GM12878 (cell line): ENCODE measurements at regions not wholly inside any gene's neighbourhood (a gene's known extent, or its start where the extent isn't known, plus 50 kb on each side); places are given as distances from the start of the nearest gene placed in this dataset.

Experiments used
- ATAC-seq: fragments of 200-7000 bp; cut with Tn5 transposase; 3 replicates; pipeline ENCODE4 v1.9.1; 2020; ENCODE audit warnings: mild to moderate bottlenecking, moderate library complexity
- BruUV-seq: library from RNA; stranded (reverse); fragments of 400-500 nt; replicated peaks from 2 replicates; lab custom pipeline; 2021; lab: Mats Ljungman, UMichigan
- CTCF ChIA-PET: fragments of 300-600 bp; sonication (Branson Sonifier 250); formaldehyde crosslinking; extraction: SDS; loops from one replicate; lab custom pipeline; 2021; ENCODE audit warnings: inconsistent platforms; lab: Yijun Ruan, JAX
- POLR2A ChIA-PET: fragments of 350-600 bp; formaldehyde crosslinking; extraction: SDS; loops from one replicate; lab custom pipeline; 2021; ENCODE audit warnings: inconsistent platforms; lab: Charles Lee
- RAD21 ChIA-PET: fragments of 300-600 bp; sonication (Branson Sonifier 250); formaldehyde crosslinking; loops from one replicate; lab custom pipeline; 2023; ENCODE audit warnings: antibody characterized with exemption; ENCODE audit not compliant: unreplicated experiment; lab: Charles Lee
- SMC1A ChIA-PET: fragments of 300-600 bp; sonication (Branson Sonifier 250); formaldehyde crosslinking; loops from one replicate; lab custom pipeline; 2023; ENCODE audit not compliant: unreplicated experiment, uncharacterized antibody; lab: Charles Lee
- DNase-seq: peaks from one replicate; pipeline ENCODE4 v3.0.0-alpha.2; 2011; ENCODE audit warnings: low read depth, low spot score
- FAIRE-seq: peaks from 3 replicates; lab custom pipeline; 2011; peaks lifted over from hg19 to GRCh38; lab: Jason Lieb, UNC
- H2AFZ ChIP-seq: 2 replicates; pipeline ENCODE4 v1.6.0; 2011; ENCODE audit warnings: low read depth, low read length, control low read depth; ENCODE audit not compliant: control insufficient read depth
- H3K27ac ChIP-seq: 2 replicates; pipeline ENCODE4 v1.5.1; 2011; ENCODE audit warnings: control low read depth; ENCODE audit not compliant: control insufficient read depth, insufficient read depth
- H3K27me3 ChIP-seq, 2 experiments: replicated peaks in 1 of 2; 2 replicates each; pipeline versions ENCODE4 v1.6.0 to v1.6.1; 2011; ENCODE audit warnings: low read length in 1 of 2; ENCODE audit not compliant: control insufficient read depth in 2 of 2, insufficient read depth in 2 of 2
- H3K36me3 ChIP-seq, 2 experiments: 2 replicates each; pipeline ENCODE4 v1.5.1; 2011; ENCODE audit warnings: low read length in 1 of 2; ENCODE audit not compliant: control insufficient read depth in 2 of 2, insufficient read depth in 2 of 2
- H3K4me1 ChIP-seq: 2 replicates; pipeline ENCODE4 v1.6.1; 2011; ENCODE audit warnings: mild to moderate bottlenecking, low read length, moderate library complexity, mixed read lengths; ENCODE audit not compliant: control insufficient read depth, insufficient read depth
- H3K4me2 ChIP-seq: 2 replicates; pipeline ENCODE4 v1.6.0; 2011; ENCODE audit warnings: control low read depth; ENCODE audit not compliant: control insufficient read depth, insufficient read depth
- H3K4me3 ChIP-seq: fragments of 200-600 bp; sonication (generic); 2 replicates; pipeline ENCODE4 v1.5.1; 2016
- H3K79me2 ChIP-seq: 2 replicates; pipeline ENCODE4 v1.6.0; 2011; ENCODE audit warnings: low read length; ENCODE audit not compliant: control insufficient read depth, insufficient read depth
- H3K9ac ChIP-seq: 2 replicates; pipeline ENCODE4 v1.8.0; 2011; ENCODE audit warnings: low read length, control low read depth, mixed read lengths; ENCODE audit not compliant: control insufficient read depth, insufficient read depth
- H3K9me3 ChIP-seq: replicated peaks from 3 replicates; pipeline ENCODE4 v1.5.1; 2011; ENCODE audit warnings: mild to moderate bottlenecking, low read length; ENCODE audit not compliant: control insufficient read depth, insufficient read depth
- H4K20me1 ChIP-seq: 2 replicates; pipeline ENCODE4 v1.6.0; 2011; ENCODE audit not compliant: control insufficient read depth, insufficient read depth
- BACH1 ChIP-seq: fragments of 450-650 bp; IDR thresholded peaks from 2 replicates; pipeline ENCODE4 v1.6.1; 2017; ENCODE audit warnings: mild to moderate bottlenecking, borderline replicate concordance
- E4F1 ChIP-seq: fragments of 450-650 bp; IDR thresholded peaks from 2 replicates; pipeline ENCODE4 v1.6.1; 2018; ENCODE audit warnings: borderline replicate concordance, mild to moderate bottlenecking; ENCODE audit not compliant: partially characterized antibody
- FOXK2 ChIP-seq: fragments of 450-650 bp; IDR thresholded peaks from 2 replicates; pipeline ENCODE4 v1.6.1; 2017; ENCODE audit warnings: mild to moderate bottlenecking, moderate library complexity
- JUNB ChIP-seq: IDR thresholded peaks from 2 replicates; pipeline ENCODE4 v1.6.1; 2016; ENCODE audit warnings: antibody characterized with exemption, mild to moderate bottlenecking
- KAT2A ChIP-seq: conservative IDR thresholded peaks from 2 replicates; pipeline ENCODE4 v1.6.1; 2011; ENCODE audit warnings: low read depth, low read length; ENCODE audit not compliant: control insufficient read depth
- MXI1 ChIP-seq: fragments of 150-350 bp; IDR thresholded peaks from 2 replicates; pipeline ENCODE4 v1.6.1; 2011; ENCODE audit warnings: low read depth, mild to moderate bottlenecking, inconsistent platforms, low read length, improper control_type of control experiment
- NR2C2 ChIP-seq: IDR thresholded peaks from 2 replicates; pipeline ENCODE4 v1.6.1; 2011; ENCODE audit warnings: borderline replicate concordance, low read depth; ENCODE audit not compliant: control insufficient read depth, insufficient read length
- PKNOX1 ChIP-seq: fragments of 450-650 bp; IDR thresholded peaks from 2 replicates; pipeline ENCODE4 v1.6.1; 2016; ENCODE audit warnings: mild to moderate bottlenecking
- RAD51 ChIP-seq: fragments of 450-650 bp; IDR thresholded peaks from 2 replicates; pipeline ENCODE4 v1.6.1; 2016; ENCODE audit warnings: moderate library complexity, mild to moderate bottlenecking, inconsistent platforms
- SPI1 ChIP-seq: IDR thresholded peaks from 2 replicates; pipeline ENCODE4 v1.6.1; 2011; ENCODE audit warnings: low read depth, mild to moderate bottlenecking, low read length, moderate library complexity, borderline replicate concordance; ENCODE audit not compliant: insufficient read depth
- TCF3 ChIP-seq: IDR thresholded peaks from 2 replicates; pipeline ENCODE4 v1.6.1; 2012; ENCODE audit warnings: low read depth, mild to moderate bottlenecking, low read length, borderline replicate concordance; ENCODE audit not compliant: insufficient read depth
- ZBED1 ChIP-seq: IDR thresholded peaks from 2 replicates; pipeline ENCODE4 v1.6.1; 2016; ENCODE audit warnings: borderline replicate concordance
- WGBS: methylation state at CpG from one replicate; pipeline ENCODE4 v1.1.6; 2016; ENCODE audit warnings: low lambda C conversion rate; ENCODE audit not compliant: insufficient replicate concordance, insufficient coverage; ENCODE audit errors: missing lambda C conversion rate; 5-methylcytosine and 5-hydroxymethylcytosine counted together
- in situ Hi-C: fragments of 300-500 bp; cut with MboI; formaldehyde crosslinking; loops from 9 replicates; pipeline ENCODE4 v1.14.3; 2018; ENCODE audit warnings: mixed read lengths
- intact Hi-C: fragments of 100-400 bp; cut with micrococcal nuclease; formaldehyde crosslinking; loops from one replicate; pipeline ENCODE4 v1.14.2; 2022; ENCODE audit not compliant: unreplicated experiment

GRCh38 chr1:101507547-101507971 lies 270.7 kb downstream of the S1PR1 start:
- no peaks in the 10 kb centered on the region for H3K27me3 ChIP-seq
- no peak overlapping the region for H2AFZ ChIP-seq
- H3K36me3 ChIP-seq: no peaks in the 10 kb centered on the region
- no peaks in the 10 kb centered on the region for H3K4me1 ChIP-seq
- FAIRE-seq: no peak
- WGBS: 0% methylated on average over 1 of the region's 1 CpG
- ChIA-PET RAD21 (interaction anchor here (1.2 kb wide), 1 partner anchor 12 kb away, joined by 3 read pairs; no protein-coding TSS in a partner anchor), CTCF (interaction anchor here (0.8 to 7.8 kb wide), 6 partner anchors 10 to 61 kb away, joined by 3 to 87 read pairs (median 15); no protein-coding TSS in a partner anchor), SMC1A (interaction anchor here (0.6 to 2.8 kb wide), 3 partner anchors 13 to 1040 kb away, joined by 3 to 16 read pairs (median 3); no protein-coding TSS in a partner anchor), POLR2A (no interaction called here)
- no peak overlapping the region for H3K4me3 ChIP-seq
- DNase-seq: no peak
- H4K20me1 ChIP-seq: no peaks in the 10 kb centered on the region
- TF ChIP-seq JUNB (0 out of 2 replicates have a peak, but pooled peaks have one; percentile 28), PKNOX1 (no peak), SPI1 (no peak)
- no peak overlapping the region for H3K9ac ChIP-seq
- H3K4me2 ChIP-seq: no peak overlapping the region
- no peaks in the 10 kb centered on the region for H3K79me2 ChIP-seq
- no peaks in the 10 kb centered on the region for H3K9me3 ChIP-seq
- in situ Hi-C loops: loop anchor here (25.0 kb wide), 2 partner anchors 680 to 1455 kb away; no protein-coding TSS in a partner anchor
- intact Hi-C loops: loop anchor here (5.0 kb wide), 1 partner anchor 200 kb away; no protein-coding TSS in a partner anchor
- no TSS peak for BruUV-seq
- no peak; the same call in 2 of the 3 replicates for ATAC-seq
- no peak overlapping the region for H3K27ac ChIP-seq

- ATAC-seq: no peak
- H3K79me2 ChIP-seq: no peaks in the 10 kb centered on the region
- ChIA-PET RAD21 (no interaction called here), SMC1A (interaction anchor here (1.4 to 2.5 kb wide), 2 partner anchors 11 to 13 kb away, joined by 4 to 12 read pairs; no protein-coding TSS in a partner anchor), POLR2A (no interaction called here), CTCF (interaction anchor here (0.6 to 7.8 kb wide), 5 partner anchors 9 to 175 kb away, joined by 3 to 87 read pairs (median 3); no protein-coding TSS in a partner anchor)
- H3K4me1 ChIP-seq: no peaks in the 10 kb centered on the region
- H3K9ac ChIP-seq: no peak overlapping the region
- H3K9me3 ChIP-seq: no peaks in the 10 kb centered on the region
- no peak for DNase-seq
- no peak overlapping the region for H3K4me2 ChIP-seq
- in situ Hi-C loops: loop anchor here (25.0 kb wide), 2 partner anchors 678 to 1453 kb away; no protein-coding TSS in a partner anchor
- no peaks in the 10 kb centered on the region for H4K20me1 ChIP-seq
- 69% methylated on average over 2 of the region's 2 CpGs for WGBS
- BruUV-seq: no TSS peak
- TF ChIP-seq E4F1 (no peak), RAD51 (no peak), KAT2A (no peak), FOXK2 (no peak), TCF3 (no peak), NR2C2 (no peak), BACH1 (no peak), MXI1 (no peak), ZBED1 (no peak)
- TF ChIP-seq, all 136 proteins: peak for 0
- intact Hi-C loops: loop anchor here (5.0 kb wide), 1 partner anchor 202 kb away; no protein-coding TSS in a partner anchor
- Histone ChIP-seq H3K27me3 (no peaks in the 10 kb centered on the region), H3K36me3 (no peaks in the 10 kb centered on the region), H3K4me3 (no peak overlapping the region), H2AFZ (no peak overlapping the region), H3K27ac (no peak overlapping the region)
- FAIRE-seq: no peak
Observed at GRCh38 chr1:101508913-101509312, 272.1 kb downstream of the S1PR1 start.
